Glomerular endothelial cell (primary cell): ENCODE measurements at regions not wholly inside any gene's neighbourhood (a gene's known extent, or its start where the extent isn't known, plus 50 kb on each side); places are given as distances from the start of the nearest gene placed in this dataset.

ENCODE experiments used
- DNase-seq: peaks from one replicate; pipeline ENCODE4 v3.0.0-alpha.2; 2011; ENCODE audit warnings: low read depth, low spot score; ENCODE audit errors: extremely low read depth

GRCh38 chr2:144163592-144163991 lies 356.3 kb downstream of the ZEB2 start:
- no peak for DNase-seq

- DNase-seq: no peak
Observed at GRCh38 chr2:144162652-144163051, 357.3 kb downstream of the ZEB2 start.

- no peak for DNase-seq
Observed at GRCh38 chr2:144161061-144161460, 358.9 kb downstream of the ZEB2 start.

GRCh38 chr2:144159240-144159639 lies 360.7 kb downstream of the ZEB2 start:
- DNase-seq: no peak

GRCh38 chr2:144158096-144158495 lies 361.8 kb downstream of the ZEB2 start:
- no peak for DNase-seq

GRCh38 chr2:144156736-144157640 lies 362.9 kb downstream of the ZEB2 start:
- DNase-seq: no peak

- no peak for DNase-seq
Observed at GRCh38 chr2:144154205-144154604, 365.7 kb downstream of the ZEB2 start.

GRCh38 chr2:144152817-144153271 lies 367.1 kb downstream of the ZEB2 start:
- no peak for DNase-seq

- DNase-seq: no peak
Observed at GRCh38 chr2:144151851-144152250, 368.1 kb downstream of the ZEB2 start.

- no peak for DNase-seq
Observed at GRCh38 chr2:144151405-144151804, 368.5 kb downstream of the ZEB2 start.

- no peak for DNase-seq
Observed at GRCh38 chr2:144147356-144147755, 372.6 kb downstream of the ZEB2 start.

- no peak for DNase-seq
Observed at GRCh38 chr2:144146876-144147275, 373.0 kb downstream of the ZEB2 start.

- no peak for DNase-seq
Observed at GRCh38 chr2:144146076-144146475, 373.8 kb downstream of the ZEB2 start.

- no peak for DNase-seq
Observed at GRCh38 chr2:144143294-144144151, 376.4 kb downstream of the ZEB2 start.

- no peak for DNase-seq
Observed at GRCh38 chr2:144140891-144141290, 379.0 kb downstream of the ZEB2 start.

- DNase-seq: no peak
Observed at GRCh38 chr2:144137705-144138428, 382.1 kb downstream of the ZEB2 start.

- no peak for DNase-seq
Observed at GRCh38 chr2:144137272-144137671, 382.6 kb downstream of the ZEB2 start.

GRCh38 chr2:144136297-144137010 lies 383.5 kb downstream of the ZEB2 start:
- no peak for DNase-seq

- no peak for DNase-seq
Observed at GRCh38 chr2:144133936-144134665, 385.8 kb downstream of the ZEB2 start.

GRCh38 chr2:144132357-144132756 lies 387.6 kb downstream of the ZEB2 start:
- DNase-seq: no peak
